Liver (tissue), 8 donors: ENCODE measurements at regions not wholly inside any gene's neighbourhood (a gene's known extent, or its start where the extent isn't known, plus 50 kb on each side); places are given as distances from the start of the nearest gene placed in this dataset.

Experiments
- DNase-seq: peaks from one replicate; pipeline ENCODE4 v3.0.0-alpha.2; 2017; ENCODE audit warnings: low spot score
- H3K27ac ChIP-seq, 2 donors: one replicate each; pipeline ENCODE4 v1.7.0; 2013; ENCODE audit warnings: inconsistent platforms in 2 of 2, low read length in 2 of 2, control low read depth in 1 of 2, low read depth in 1 of 2, mild to moderate bottlenecking in 1 of 2
- H3K27me3 ChIP-seq, 4 donors: one replicate each; pipeline versions ENCODE4 v1.6.1 to v1.7.0; 2013; ENCODE audit warnings: low read length in 3 of 4, inconsistent platforms in 1 of 4, mild to moderate bottlenecking in 1 of 4, moderate library complexity in 1 of 4; ENCODE audit not compliant: control insufficient read depth in 4 of 4, insufficient read depth in 4 of 4
- H3K36me3 ChIP-seq, 4 donors: one replicate each; pipeline versions ENCODE4 v1.6.1 to v1.7.0; 2013; ENCODE audit warnings: low read length in 3 of 4, mild to moderate bottlenecking in 3 of 4, low read depth in 1 of 4, moderate library complexity in 1 of 4; ENCODE audit not compliant: control insufficient read depth in 4 of 4, insufficient read depth in 3 of 4
- H3K4me1 ChIP-seq, 4 donors: one replicate each; pipeline versions ENCODE4 v1.6.1 to v1.7.0; 2013; ENCODE audit warnings: low read length in 3 of 4, mild to moderate bottlenecking in 3 of 4, moderate library complexity in 1 of 4; ENCODE audit not compliant: control insufficient read depth in 4 of 4, insufficient read depth in 4 of 4
- H3K4me3 ChIP-seq, 3 donors: one replicate each; pipeline versions ENCODE4 v1.6.1 to v1.7.0; 2013; ENCODE audit warnings: low read length in 3 of 3, control low read depth in 1 of 3, low read depth in 1 of 3, mild to moderate bottlenecking in 1 of 3
- H3K9ac ChIP-seq, 2 donors: one replicate each; pipeline ENCODE4 v1.7.0; 2013; ENCODE audit warnings: low read length in 2 of 2, mild to moderate bottlenecking in 2 of 2, moderate library complexity in 2 of 2, control low read depth in 1 of 2, low read depth in 1 of 2
- H3K9me3 ChIP-seq, 4 donors: one replicate each; pipeline versions ENCODE4 v1.6.1 to v1.7.0; 2013; ENCODE audit warnings: low read length in 3 of 4; ENCODE audit not compliant: control insufficient read depth in 4 of 4
- ATF3 ChIP-seq: IDR thresholded peaks from 2 replicates; pipeline ENCODE4 v1.6.1; 2016; ENCODE audit warnings: antibody characterized with exemption
- EGR1 ChIP-seq, 2 donors: IDR thresholded peaks; 2 replicates each; pipeline ENCODE4 v1.6.1; 2016 to 2018; ENCODE audit warnings: antibody characterized with exemption in 2 of 2, low read depth in 2 of 2
- FOXA1 ChIP-seq: IDR thresholded peaks from 2 replicates; pipeline ENCODE4 v1.6.1; 2016; ENCODE audit warnings: antibody characterized with exemption
- FOXA2 ChIP-seq: IDR thresholded peaks from 2 replicates; pipeline ENCODE4 v1.6.1; 2016; ENCODE audit warnings: antibody characterized with exemption
- GABPA ChIP-seq, 2 donors: IDR thresholded peaks in 1 of 2; conservative IDR thresholded peaks in 1 of 2; 2 replicates each; pipeline ENCODE4 v1.6.1; 2016; ENCODE audit warnings: antibody characterized with exemption in 2 of 2, mild to moderate bottlenecking in 1 of 2, moderate library complexity in 1 of 2
- HNF4A ChIP-seq, 2 donors: conservative IDR thresholded peaks; 2 replicates each; pipeline ENCODE4 v1.6.1; 2016; ENCODE audit warnings: antibody characterized with exemption in 2 of 2, mild to moderate bottlenecking in 2 of 2
- HNF4G ChIP-seq: IDR thresholded peaks from 2 replicates; pipeline ENCODE4 v1.6.1; 2016; ENCODE audit warnings: antibody characterized with exemption
- JUND ChIP-seq, 2 donors: IDR thresholded peaks; 2 replicates each; pipeline ENCODE4 v1.6.1; 2016; ENCODE audit warnings: antibody characterized with exemption in 2 of 2
- NR2F2 ChIP-seq: IDR thresholded peaks from 2 replicates; pipeline ENCODE4 v1.6.1; 2016; ENCODE audit warnings: antibody characterized with exemption
- RAD21 ChIP-seq, 2 donors: IDR thresholded peaks; 2 replicates each; pipeline ENCODE4 v1.6.1; 2016; ENCODE audit warnings: antibody characterized with exemption in 2 of 2, mild to moderate bottlenecking in 2 of 2
- REST ChIP-seq: IDR thresholded peaks from 2 replicates; pipeline ENCODE4 v1.6.1; 2016; ENCODE audit warnings: antibody characterized with exemption, mild to moderate bottlenecking
- RXRA ChIP-seq, 2 donors: IDR thresholded peaks; 2 replicates each; pipeline ENCODE4 v1.6.1; 2017 to 2018; ENCODE audit warnings: antibody characterized with exemption in 2 of 2, mild to moderate bottlenecking in 1 of 2
- SP1 ChIP-seq: IDR thresholded peaks from 2 replicates; pipeline ENCODE4 v1.6.1; 2018; ENCODE audit warnings: antibody characterized with exemption, mild to moderate bottlenecking
- TAF1 ChIP-seq: conservative IDR thresholded peaks from 2 replicates; pipeline ENCODE4 v1.6.1; 2016; ENCODE audit warnings: antibody characterized with exemption, mild to moderate bottlenecking
- YY1 ChIP-seq: IDR thresholded peaks from 2 replicates; pipeline ENCODE4 v1.6.1; 2016; ENCODE audit warnings: antibody characterized with exemption, mild to moderate bottlenecking
- ZBTB33 ChIP-seq: IDR thresholded peaks from 2 replicates; pipeline ENCODE4 v1.6.1; 2016; ENCODE audit warnings: antibody characterized with exemption
- WGBS: extraction: QIAGEN DNeasy Blood & Tissue Kit; methylation state at CpG from one replicate; pipeline ENCODE4 v1.1.7; 2013; 5-methylcytosine and 5-hydroxymethylcytosine counted together
- TF ChIP-seq, protein P1 (sequence below): IDR thresholded peaks from 2 replicates; pipeline ENCODE4 v1.6.1; 2016; ENCODE audit warnings: antibody characterized with exemption
- TF ChIP-seq, protein P2 (sequence below): fragments of 150-350 bp; IDR thresholded peaks from 2 replicates; pipeline ENCODE4 v1.5.1; 2017; ENCODE audit warnings: improper control_type of control experiment, low read depth, low read length; ENCODE audit not compliant: missing input control
- donor health status: healthy.
- donor health status: healthy.
- donor health status: healthy.
- donor health status: healthy.
- donor health status: healthy.

DNA sequence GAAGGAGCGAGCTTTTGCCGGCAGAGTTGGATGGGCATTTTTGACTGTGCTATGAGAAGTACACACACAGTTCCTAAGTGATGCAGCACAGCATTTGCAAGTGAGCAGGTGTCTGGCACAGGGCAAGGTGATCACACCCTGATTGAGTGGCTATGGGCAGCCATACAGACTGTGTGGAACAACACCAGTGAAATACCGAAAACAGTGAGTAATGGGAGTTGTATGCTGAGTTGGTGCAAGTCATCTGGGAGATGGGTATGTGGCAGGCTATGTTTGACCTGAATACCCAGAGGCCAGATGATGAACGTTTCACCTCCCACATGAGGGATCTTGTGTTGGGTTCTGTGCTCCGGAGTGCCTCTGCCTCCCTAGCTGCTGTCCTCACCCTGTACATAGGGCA is 53.5 kb upstream of the TIPARP start:
- Histone ChIP-seq H3K4me1 (no peaks in the 10 kb centered on the region), H3K36me3 (no peaks in the 10 kb centered on the region), H3K27ac (no peak overlapping the region), H3K9me3 (no peaks in the 10 kb centered on the region), H3K9ac (no peak overlapping the region), H3K4me3 (no peak overlapping the region), H3K27me3 (no peaks in the 10 kb centered on the region)
- 87% methylated on average over 5 of the region's 5 CpGs for WGBS
- no peak for DNase-seq
- no peak for TF ChIP-seq NR2F2
- TF ChIP-seq, protein P1, sequence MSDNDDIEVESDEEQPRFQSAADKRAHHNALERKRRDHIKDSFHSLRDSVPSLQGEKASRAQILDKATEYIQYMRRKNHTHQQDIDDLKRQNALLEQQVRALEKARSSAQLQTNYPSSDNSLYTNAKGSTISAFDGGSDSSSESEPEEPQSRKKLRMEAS = no peak
- TF ChIP-seq, protein P2, sequence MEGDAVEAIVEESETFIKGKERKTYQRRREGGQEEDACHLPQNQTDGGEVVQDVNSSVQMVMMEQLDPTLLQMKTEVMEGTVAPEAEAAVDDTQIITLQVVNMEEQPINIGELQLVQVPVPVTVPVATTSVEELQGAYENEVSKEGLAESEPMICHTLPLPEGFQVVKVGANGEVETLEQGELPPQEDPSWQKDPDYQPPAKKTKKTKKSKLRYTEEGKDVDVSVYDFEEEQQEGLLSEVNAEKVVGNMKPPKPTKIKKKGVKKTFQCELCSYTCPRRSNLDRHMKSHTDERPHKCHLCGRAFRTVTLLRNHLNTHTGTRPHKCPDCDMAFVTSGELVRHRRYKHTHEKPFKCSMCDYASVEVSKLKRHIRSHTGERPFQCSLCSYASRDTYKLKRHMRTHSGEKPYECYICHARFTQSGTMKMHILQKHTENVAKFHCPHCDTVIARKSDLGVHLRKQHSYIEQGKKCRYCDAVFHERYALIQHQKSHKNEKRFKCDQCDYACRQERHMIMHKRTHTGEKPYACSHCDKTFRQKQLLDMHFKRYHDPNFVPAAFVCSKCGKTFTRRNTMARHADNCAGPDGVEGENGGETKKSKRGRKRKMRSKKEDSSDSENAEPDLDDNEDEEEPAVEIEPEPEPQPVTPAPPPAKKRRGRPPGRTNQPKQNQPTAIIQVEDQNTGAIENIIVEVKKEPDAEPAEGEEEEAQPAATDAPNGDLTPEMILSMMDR = no peak
- TF ChIP-seq REST = no peak
- no peak for TF ChIP-seq SP1
- no peak for TF ChIP-seq FOXA1
- TF ChIP-seq TAF1 = no peak
- no peak for TF ChIP-seq HNF4A (conservative IDR thresholded peaks at IDR 0.05)
- TF ChIP-seq ATF3 = no peak
- no peak for TF ChIP-seq RXRA (IDR thresholded peaks at IDR 0.05)
- TF ChIP-seq EGR1 (IDR thresholded peaks at IDR 0.05; ENCODE audit: low read depth in 2 of 2) = no peak
- no peak for TF ChIP-seq HNF4G
- TF ChIP-seq GABPA (IDR thresholded peaks at IDR 0.05 in 1 of 2, conservative IDR thresholded peaks at IDR 0.05 in 1 of 2) = no peak
- TF ChIP-seq YY1 = no peak
- no peak for TF ChIP-seq RAD21 (IDR thresholded peaks at IDR 0.05)
- TF ChIP-seq JUND (IDR thresholded peaks at IDR 0.05) = no peak
- no peak for TF ChIP-seq ZBTB33
- TF ChIP-seq FOXA2 = no peak
